Renal cortex interstitium (tissue), 11 donors: ENCODE measurements at regions not wholly inside any gene's neighbourhood (a gene's known extent, or its start where the extent isn't known, plus 50 kb on each side); places are given as distances from the start of the nearest gene placed in this dataset.

ENCODE experiments used
- DNase-seq, 11 donors: peaks; one replicate each; pipeline ENCODE4 v3.0.0-alpha.2; 2013; ENCODE audit warnings: low read depth in 9 of 11, low spot score in 4 of 11; ENCODE audit errors: extremely low read depth in 1 of 11

GRCh38 chr4:83724485-83725335 lies 188.8 kb downstream of the GPAT3 start:
- no peak for DNase-seq

GRCh38 chr4:83723609-83724008 lies 187.7 kb downstream of the GPAT3 start:
- no peak for DNase-seq

GRCh38 chr4:83722730-83723269 lies 186.9 kb downstream of the GPAT3 start:
- DNase-seq: no peak

- DNase-seq: no peak
Measured at GRCh38 chr4:83716874-83717273, 181.0 kb downstream of the GPAT3 start.

GRCh38 chr4:83712890-83713289 lies 177.0 kb downstream of the GPAT3 start:
- DNase-seq: no peak

GRCh38 chr4:83709627-83710026 lies 173.7 kb downstream of the GPAT3 start:
- DNase-seq: no peak

- DNase-seq: no peak
Measured at GRCh38 chr4:83708500-83709175, 172.7 kb downstream of the GPAT3 start.

- no peak for DNase-seq
Measured at GRCh38 chr4:83704786-83705185, 168.9 kb downstream of the GPAT3 start.

GRCh38 chr4:83703752-83704151 lies 167.8 kb downstream of the GPAT3 start:
- DNase-seq: no peak

- no peak for DNase-seq
Measured at GRCh38 chr4:83701041-83701440, 165.1 kb downstream of the GPAT3 start.

GRCh38 chr4:83699358-83699757 lies 163.4 kb downstream of the GPAT3 start:
- DNase-seq: no peak

GRCh38 chr4:83692028-83692427 lies 156.1 kb downstream of the GPAT3 start:
- DNase-seq: no peak

- DNase-seq: no peak
Measured at GRCh38 chr4:83686166-83686565, 150.3 kb downstream of the GPAT3 start.

- no peak for DNase-seq
Measured at GRCh38 chr4:83679692-83680091, 143.8 kb downstream of the GPAT3 start.

- no peak for DNase-seq
Measured at GRCh38 chr4:83679254-83679653, 143.3 kb downstream of the GPAT3 start.

- DNase-seq: no peak
Measured at GRCh38 chr4:83677656-83678055, 141.7 kb downstream of the GPAT3 start.

- DNase-seq: no peak
Measured at GRCh38 chr4:83664741-83665140, 128.8 kb downstream of the GPAT3 start.

GRCh38 chr4:83664071-83664470 lies 128.2 kb downstream of the GPAT3 start:
- DNase-seq: no peak

GRCh38 chr4:83662204-83662603 lies 126.3 kb downstream of the GPAT3 start:
- DNase-seq: no peak

- no peak for DNase-seq
Measured at GRCh38 chr4:83661359-83661758, 125.5 kb downstream of the GPAT3 start.
